D721Med (cell line): ENCODE measurements at regions not wholly inside any gene's neighbourhood (a gene's known extent, or its start where the extent isn't known, plus 50 kb on each side); places are given as distances from the start of the nearest gene placed in this dataset.

Experiments
- DNase-seq: peaks from one replicate; pipeline ENCODE4 v3.0.0; 2011; ENCODE audit warnings: low spot score; ENCODE audit not compliant: insufficient read length
- FAIRE-seq: peaks from 2 replicates; lab custom pipeline; 2011; peaks lifted over from hg19 to GRCh38; lab: Jason Lieb, UNC
- TF ChIP-seq, protein P1 (sequence below): IDR thresholded peaks from 2 replicates; pipeline ENCODE4 v1.5.1; 2012; ENCODE audit warnings: mild to moderate bottlenecking, control low read depth; ENCODE audit not compliant: insufficient read depth; ENCODE audit errors: missing control alignments

DNA sequence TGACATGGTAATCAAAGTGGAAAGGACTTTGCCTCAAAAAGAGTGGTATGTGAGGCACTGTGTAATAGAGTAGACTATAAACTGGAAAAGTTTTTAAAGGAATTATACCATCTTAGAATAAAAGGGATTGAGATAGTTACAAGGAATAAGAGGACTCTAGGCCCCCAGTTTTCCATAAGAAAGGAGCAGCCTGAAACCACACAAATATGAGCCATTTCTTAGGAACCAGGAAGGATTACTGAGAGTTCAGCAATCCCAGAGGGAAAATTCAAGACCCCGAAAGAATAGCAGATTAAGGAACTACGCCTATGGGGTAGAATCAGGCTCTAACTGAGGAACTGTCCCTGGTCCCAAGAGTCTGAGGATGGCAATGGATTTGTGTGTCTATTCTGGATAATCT is 1213.3 kb downstream of the C4orf33 start:
- TF ChIP-seq, protein P1, sequence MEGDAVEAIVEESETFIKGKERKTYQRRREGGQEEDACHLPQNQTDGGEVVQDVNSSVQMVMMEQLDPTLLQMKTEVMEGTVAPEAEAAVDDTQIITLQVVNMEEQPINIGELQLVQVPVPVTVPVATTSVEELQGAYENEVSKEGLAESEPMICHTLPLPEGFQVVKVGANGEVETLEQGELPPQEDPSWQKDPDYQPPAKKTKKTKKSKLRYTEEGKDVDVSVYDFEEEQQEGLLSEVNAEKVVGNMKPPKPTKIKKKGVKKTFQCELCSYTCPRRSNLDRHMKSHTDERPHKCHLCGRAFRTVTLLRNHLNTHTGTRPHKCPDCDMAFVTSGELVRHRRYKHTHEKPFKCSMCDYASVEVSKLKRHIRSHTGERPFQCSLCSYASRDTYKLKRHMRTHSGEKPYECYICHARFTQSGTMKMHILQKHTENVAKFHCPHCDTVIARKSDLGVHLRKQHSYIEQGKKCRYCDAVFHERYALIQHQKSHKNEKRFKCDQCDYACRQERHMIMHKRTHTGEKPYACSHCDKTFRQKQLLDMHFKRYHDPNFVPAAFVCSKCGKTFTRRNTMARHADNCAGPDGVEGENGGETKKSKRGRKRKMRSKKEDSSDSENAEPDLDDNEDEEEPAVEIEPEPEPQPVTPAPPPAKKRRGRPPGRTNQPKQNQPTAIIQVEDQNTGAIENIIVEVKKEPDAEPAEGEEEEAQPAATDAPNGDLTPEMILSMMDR = no peak
- no peak for DNase-seq

DNA sequence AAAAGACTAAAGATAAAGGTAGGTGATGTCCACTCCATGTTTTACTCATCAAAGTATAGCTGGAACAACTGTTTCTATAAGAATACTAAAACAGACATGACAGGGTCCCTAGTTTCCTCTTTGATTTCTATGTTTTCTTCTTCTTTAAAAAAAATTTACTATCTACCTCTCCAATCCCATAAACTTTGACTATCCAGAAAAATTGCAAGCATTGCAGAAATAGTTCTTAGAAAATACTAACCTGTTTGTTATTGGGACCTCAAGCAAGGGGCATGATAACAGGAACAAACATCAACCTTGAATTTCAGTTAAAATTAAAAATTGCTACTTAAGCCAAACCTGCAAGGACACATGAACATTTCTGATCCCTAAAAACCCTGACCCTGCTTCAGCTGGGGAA is 1226.5 kb downstream of the C4orf33 start:
- no peak for FAIRE-seq
- TF ChIP-seq, protein P1 = no peak
- DNase-seq = no peak

More for the DNA sequence above, 1213.3 kb downstream of the C4orf33 start:
- FAIRE-seq = no peak

DNA sequence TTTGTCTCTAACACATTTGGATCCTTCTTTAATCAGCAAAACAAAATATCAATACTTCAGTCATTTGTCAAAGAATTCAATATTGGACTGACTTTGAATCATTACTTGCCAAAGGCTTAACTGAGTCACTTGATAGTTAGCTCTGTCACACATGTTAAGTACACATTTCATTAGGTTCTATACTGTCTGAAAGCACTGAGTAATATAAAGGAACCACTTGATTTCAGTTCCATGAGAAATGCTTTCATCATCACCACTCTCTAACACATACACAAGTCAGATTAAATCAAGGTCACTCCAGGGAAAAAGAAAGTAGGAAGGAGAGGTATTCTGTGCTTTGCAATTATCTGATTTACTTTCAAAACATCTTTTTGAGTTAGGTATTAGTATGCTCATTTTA is 1233.1 kb downstream of the C4orf33 start:
- DNase-seq (no peak), FAIRE-seq (peak; percentile 38)
- TF ChIP-seq, protein P1 = no peak

DNA sequence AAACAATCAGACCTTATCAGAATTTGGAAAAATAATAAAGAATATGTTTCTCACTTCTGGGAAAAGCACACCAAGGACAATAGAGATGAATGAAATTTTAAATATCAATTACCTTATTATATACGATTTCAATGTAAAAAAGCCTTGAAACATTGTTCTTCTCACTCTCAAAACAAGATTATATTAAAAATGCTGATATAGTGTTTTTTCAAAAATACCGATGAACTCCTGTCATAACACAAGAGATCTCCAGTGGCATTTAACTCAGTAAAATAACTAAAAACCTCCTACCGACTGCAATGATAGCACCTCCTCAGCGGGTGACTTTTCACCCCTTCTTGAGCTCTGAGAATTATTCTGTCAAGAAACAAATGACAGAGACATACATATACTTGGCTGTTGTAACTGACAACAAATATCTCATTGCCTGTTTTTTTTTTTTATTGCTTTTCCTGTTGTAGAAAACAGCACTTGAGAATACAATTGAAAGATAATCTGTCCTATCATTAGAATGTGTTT is 1237.3 kb downstream of the C4orf33 start:
- FAIRE-seq = no peak
- TF ChIP-seq, protein P1 = no peak
- DNase-seq = no peak

DNA sequence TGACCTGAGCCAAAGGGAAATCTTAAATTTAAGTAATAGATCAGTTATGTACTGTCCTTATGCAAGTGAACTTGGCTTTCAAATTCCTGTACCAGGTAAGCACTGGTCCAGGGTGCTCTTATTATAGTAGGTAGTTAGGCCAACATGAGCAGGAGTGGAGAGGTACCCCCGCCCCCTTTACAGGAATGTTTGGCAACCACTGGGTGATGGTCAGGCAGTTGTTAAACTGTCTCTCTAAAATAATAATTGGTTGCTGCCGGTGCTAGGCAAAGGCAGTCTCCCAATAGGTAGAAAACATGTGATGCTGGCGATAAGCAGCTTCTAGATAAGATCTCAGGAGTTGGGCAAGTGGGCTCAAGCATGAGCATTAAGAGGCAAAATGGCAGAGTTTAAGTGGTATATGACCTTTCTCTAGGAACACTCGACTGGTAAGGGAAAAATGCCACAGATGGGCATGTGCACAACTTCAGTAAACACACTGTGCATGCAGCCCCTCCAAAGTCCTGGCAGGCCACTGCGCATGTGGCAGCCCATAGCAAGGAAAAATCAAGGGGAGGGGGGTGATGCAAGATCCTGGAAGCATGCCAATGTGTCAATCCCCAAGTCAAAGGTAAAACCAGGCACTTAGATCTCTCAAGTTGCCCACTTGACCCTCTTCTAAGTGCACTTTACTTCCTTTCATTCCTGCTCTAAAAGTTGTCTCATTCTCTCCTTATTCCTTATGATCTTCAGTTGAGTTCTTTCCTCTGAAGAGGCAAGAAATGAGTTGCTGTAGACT is 1239.7 kb downstream of the C4orf33 start:
- DNase-seq (no peak), FAIRE-seq (no peak)
- TF ChIP-seq, protein P1 = no peak

DNA sequence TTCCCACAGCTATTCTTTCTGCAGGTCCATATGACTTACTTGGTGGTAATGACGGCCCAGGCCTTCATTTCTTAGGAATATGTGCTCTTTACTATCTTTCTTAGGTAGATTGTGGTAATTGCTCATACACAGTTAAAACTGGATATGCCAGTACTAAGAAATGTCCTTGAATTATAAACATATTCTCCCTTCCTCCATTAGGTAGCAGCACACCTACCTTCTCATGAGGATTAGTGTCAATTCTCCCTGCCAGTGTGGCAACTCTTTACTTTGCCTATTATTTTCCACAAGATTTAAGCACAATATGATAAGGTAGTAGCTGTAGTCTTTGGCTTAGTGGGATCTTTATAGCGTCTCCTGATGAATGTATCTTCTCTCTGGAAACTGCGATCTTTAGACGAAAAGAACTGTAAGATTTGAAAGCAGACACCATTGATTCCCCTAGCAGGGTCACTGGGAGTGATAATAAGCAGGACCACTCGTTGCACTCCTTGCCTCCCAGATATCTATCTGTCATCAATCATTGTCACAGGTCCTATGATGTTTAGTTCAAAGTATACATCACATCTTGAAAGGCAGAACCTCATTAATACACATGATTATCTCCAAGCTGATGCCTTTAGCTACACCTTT is 1240.7 kb downstream of the C4orf33 start:
- FAIRE-seq (peak; percentile 70), DNase-seq (no peak)
- TF ChIP-seq, protein P1 = peak; percentile 50
